Left cardiac atrium (tissue), 4 donors: ENCODE measurements at regions not wholly inside any gene's neighbourhood (a gene's known extent, or its start where the extent isn't known, plus 50 kb on each side); places are given as distances from the start of the nearest gene placed in this dataset.

ENCODE experiments used
- ATAC-seq, 2 donors: fragments of 200-7000 bp; cut with Tn5 transposase; one replicate each; pipeline ENCODE4 v1.9.1; 2020; ENCODE audit warnings: mild to moderate bottlenecking in 2 of 2, moderate library complexity in 2 of 2
- DNase-seq: peaks from one replicate; pipeline ENCODE4 v3.0.0-alpha.2; 2020
- intact Hi-C, 2 donors: fragments of 100-400 bp; cut with DNase I; formaldehyde crosslinking; loops; one replicate each; pipeline versions ENCODE4 v1.14.1 to v1.15.1; 2022 to 2023
- donor health status: DM: no; HTN: yes; CAD: no.
- donor health status: DM: no; HTN: yes; CAD: no; lungs with severe emphysema.
- donor health status: DM: yes; HTN: yes; CAD: no.
- donor health status: Dilated cardiomyopathy.

GRCh38 chr18:26794230-26795101 lies 71.0 kb downstream of the AQP4 start:
- intact Hi-C loops, result no loop called here
- ATAC-seq, result no peak

GRCh38 chr18:26792661-26793060 lies 72.8 kb downstream of the AQP4 start:
- peak in 1 of 2 donors; percentile 68 for ATAC-seq
- DNase-seq, result no peak
- intact Hi-C loops, result no loop called here

More at GRCh38 chr18:26794230-26795101, 71.0 kb downstream of the AQP4 start:
- DNase-seq, result no peak

- no peak for DNase-seq
- intact Hi-C loops, result no loop called here
- peak in 1 of 2 donors; percentile 76 for ATAC-seq
These were observed 73.8 kb downstream of the AQP4 start for GRCh38 chr18:26791676-26792075.

- ATAC-seq, result no peak
- no peak for DNase-seq
- intact Hi-C loops, result no loop called here
These were observed 80.9 kb downstream of the AQP4 start for GRCh38 chr18:26784599-26784998.

GRCh38 chr18:26783170-26783569 lies 82.3 kb downstream of the AQP4 start:
- no peak for DNase-seq
- intact Hi-C loops, result no loop called here

GRCh38 chr18:26780520-26781325 lies 84.8 kb downstream of the AQP4 start:
- intact Hi-C loops, result no loop called here
- ATAC-seq, result no peak
- DNase-seq, result no peak

More at GRCh38 chr18:26783170-26783569, 82.3 kb downstream of the AQP4 start:
- no peak for ATAC-seq

GRCh38 chr18:26778054-26778393 lies 87.5 kb downstream of the AQP4 start:
- intact Hi-C loops, result no loop called here
- ATAC-seq (no peak), DNase-seq (no peak)

GRCh38 chr18:26777351-26778053 lies 88.0 kb downstream of the AQP4 start:
- intact Hi-C loops, result no loop called here
- DNase-seq, result no peak
- peak in 1 of 2 donors; percentile 44 for ATAC-seq

GRCh38 chr18:26772691-26773090 lies 92.8 kb downstream of the AQP4 start:
- intact Hi-C loops, result loop anchor here in 1 of 2 donors (1.0 kb wide), 1 partner anchor 151 kb away; no protein-coding TSS in a partner anchor
- DNase-seq (no peak), ATAC-seq (no peak)

GRCh38 chr18:26771524-26771923 lies 94.0 kb downstream of the AQP4 start:
- intact Hi-C loops, result no loop called here
- ATAC-seq (no peak), DNase-seq (no peak)

GRCh38 chr18:26768385-26768784 lies 97.1 kb downstream of the AQP4 start:
- DNase-seq (no peak), ATAC-seq (no peak)
- intact Hi-C loops, result loop anchor here (5.0 to 10.0 kb wide), 3 partner anchors 146 to 364 kb away; no protein-coding TSS in a partner anchor

GRCh38 chr18:26765498-26765897 lies 100.0 kb downstream of the AQP4 start:
- DNase-seq, result no peak
- ATAC-seq, result no peak
- intact Hi-C loops, result loop anchor here (5.0 to 10.0 kb wide), 3 partner anchors 143 to 361 kb away; no protein-coding TSS in a partner anchor

GRCh38 chr18:26764586-26764985 lies 100.9 kb downstream of the AQP4 start:
- no peak for ATAC-seq
- intact Hi-C loops, result loop anchor here in 1 of 2 donors (10.0 kb wide), 1 partner anchor 360 kb away; no protein-coding TSS in a partner anchor

GRCh38 chr18:26764177-26764576 lies 101.3 kb downstream of the AQP4 start:
- no peak for DNase-seq
- intact Hi-C loops, result loop anchor here in 1 of 2 donors (10.0 kb wide), 1 partner anchor 359 kb away; no protein-coding TSS in a partner anchor
- ATAC-seq, result no peak

More at GRCh38 chr18:26764586-26764985, 100.9 kb downstream of the AQP4 start:
- no peak for DNase-seq

GRCh38 chr18:26763446-26764110 lies 101.9 kb downstream of the AQP4 start:
- ATAC-seq (no peak), DNase-seq (no peak)
- intact Hi-C loops, result loop anchor here in 1 of 2 donors (10.0 kb wide), 1 partner anchor 359 kb away; no protein-coding TSS in a partner anchor

GRCh38 chr18:26757263-26758019 lies 108.1 kb downstream of the AQP4 start:
- intact Hi-C loops, result no loop called here
- no peak for DNase-seq

GRCh38 chr18:26756556-26756955 lies 109.0 kb downstream of the AQP4 start:
- intact Hi-C loops, result no loop called here
- no peak for DNase-seq
- peak in 1 of 2 donors; percentile 47 for ATAC-seq

More at GRCh38 chr18:26757263-26758019, 108.1 kb downstream of the AQP4 start:
- no peak for ATAC-seq
